B cell (primary cell): ENCODE measurements at regions not wholly inside any gene's neighbourhood (a gene's known extent, or its start where the extent isn't known, plus 50 kb on each side); places are given as distances from the start of the nearest gene placed in this dataset.

Experiments used
- EZH2 ChIP-seq: IDR thresholded peaks from 2 replicates; pipeline ENCODE4 v1.6.1; 2012; ENCODE audit warnings: borderline replicate concordance, low read depth, mild to moderate bottlenecking, moderate library complexity, low read length; ENCODE audit not compliant: insufficient read depth, poor library complexity, severe bottlenecking
- TF ChIP-seq, protein P1 (sequence below): fragments of 200-600 bp; IDR thresholded peaks from one replicate; pipeline ENCODE4 v1.8.0; 2022; ENCODE audit warnings: antibody characterized with exemption, mild to moderate bottlenecking

DNA sequence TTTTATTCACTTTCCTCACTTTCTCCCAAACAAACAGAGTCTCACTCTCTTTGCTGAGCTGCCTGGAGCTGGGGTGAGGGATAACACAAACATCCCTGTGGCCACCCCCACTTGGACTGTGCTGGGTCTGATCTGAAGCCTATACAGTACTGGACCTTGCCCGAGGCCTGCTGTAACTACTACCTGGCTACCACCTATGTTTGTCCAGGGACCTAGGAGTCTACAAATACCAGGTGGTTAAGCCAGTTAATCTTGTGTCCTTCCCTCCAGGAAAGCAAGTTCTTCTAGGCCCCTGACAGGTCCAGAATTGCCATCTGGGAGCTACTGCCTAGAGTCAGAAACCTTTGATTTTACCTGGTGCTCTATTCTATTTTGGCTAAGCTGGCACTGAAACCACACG, 87.3 kb downstream of the RTL3 start:
- TF ChIP-seq, protein P1, sequence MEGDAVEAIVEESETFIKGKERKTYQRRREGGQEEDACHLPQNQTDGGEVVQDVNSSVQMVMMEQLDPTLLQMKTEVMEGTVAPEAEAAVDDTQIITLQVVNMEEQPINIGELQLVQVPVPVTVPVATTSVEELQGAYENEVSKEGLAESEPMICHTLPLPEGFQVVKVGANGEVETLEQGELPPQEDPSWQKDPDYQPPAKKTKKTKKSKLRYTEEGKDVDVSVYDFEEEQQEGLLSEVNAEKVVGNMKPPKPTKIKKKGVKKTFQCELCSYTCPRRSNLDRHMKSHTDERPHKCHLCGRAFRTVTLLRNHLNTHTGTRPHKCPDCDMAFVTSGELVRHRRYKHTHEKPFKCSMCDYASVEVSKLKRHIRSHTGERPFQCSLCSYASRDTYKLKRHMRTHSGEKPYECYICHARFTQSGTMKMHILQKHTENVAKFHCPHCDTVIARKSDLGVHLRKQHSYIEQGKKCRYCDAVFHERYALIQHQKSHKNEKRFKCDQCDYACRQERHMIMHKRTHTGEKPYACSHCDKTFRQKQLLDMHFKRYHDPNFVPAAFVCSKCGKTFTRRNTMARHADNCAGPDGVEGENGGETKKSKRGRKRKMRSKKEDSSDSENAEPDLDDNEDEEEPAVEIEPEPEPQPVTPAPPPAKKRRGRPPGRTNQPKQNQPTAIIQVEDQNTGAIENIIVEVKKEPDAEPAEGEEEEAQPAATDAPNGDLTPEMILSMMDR = no peak
- TF ChIP-seq EZH2 = no peak
